ENCODE measurements at regions not wholly inside any gene's neighbourhood (a gene's known extent, or its start where the extent isn't known, plus 50 kb on each side); places are given as distances from the start of the nearest gene placed in this dataset.
A peak's percentile ranks its signal among the peaks of the same experiment; 100 is the strongest.

DNA sequence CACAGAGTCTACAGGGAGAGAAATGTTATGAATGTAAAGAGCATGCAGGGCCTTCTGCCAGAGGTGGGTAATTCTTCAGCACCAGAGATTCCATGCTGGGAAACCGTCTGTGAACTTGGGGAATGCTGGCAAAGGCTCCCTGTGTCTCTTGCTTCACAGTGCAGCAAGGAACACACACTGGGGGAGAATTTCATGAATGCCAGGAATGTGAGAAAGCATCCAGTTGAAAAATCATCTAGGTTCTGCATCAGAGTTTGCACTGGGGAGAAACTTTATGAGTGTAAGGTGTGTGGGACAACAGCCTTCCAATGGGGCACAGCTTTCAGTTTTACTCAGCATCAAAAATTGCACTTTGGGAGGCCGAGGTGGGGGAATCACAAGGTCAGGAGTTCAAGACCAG lies 224.3 kb upstream of the IGFBP3 start:
- POLR2A ChIA-PET (ENCODE audit: partially characterized antibody) = interaction anchor here (1.3 kb wide), 1 partner anchor 223 kb away, joined by 5 read pairs; no protein-coding TSS in a partner anchor
- H3K4me2 ChIP-seq (ENCODE audit: insufficient read depth in 1 of 2, low read depth in 2 of 2, low read length in 2 of 2) = peak overlapping the region; percentile 32 to 49
- TF ChIP-seq RFX5 (IDR thresholded peaks at IDR 0.05; ENCODE audit: borderline replicate concordance, low read depth, low read length) (no peak), CTBP2 (IDR thresholded peaks at IDR 0.05; ENCODE audit: borderline replicate concordance, insufficient read depth, insufficient read length, low read length) (no peak)

More for the DNA sequence above, 224.3 kb upstream of the IGFBP3 start:
- Histone ChIP-seq H3K23ac (ENCODE audit: insufficient read length) (no peak overlapping the region), H3K9ac (replicated peaks in 1 of 4; ENCODE audit: extremely low read depth in 1 of 4, low read depth in 3 of 4, low read length in 3 of 4) (no peak overlapping the region), H3K9me3 (ENCODE audit: insufficient read depth in 2 of 2, low read depth in 1 of 2, low read length in 1 of 2) (no peaks in the 10 kb centered on the region), H3K14ac (ENCODE audit: insufficient read length) (no peak overlapping the region), H2AK5ac (ENCODE audit: low read depth, low read length) (peak overlapping the region; percentile 95; the same call in 1 of the 2 replicates), H2BK15ac (ENCODE audit: low read length) (no peak overlapping the region), H3K36me3 (ENCODE audit: control insufficient read depth in 2 of 4, insufficient read depth in 4 of 4, low read length in 3 of 4) (no peaks in the 10 kb centered on the region; a peak in 1 of 8 replicates), H4K8ac (ENCODE audit: extremely low read depth, insufficient read depth, low read length) (no peak overlapping the region), H3K4me1 (replicated peaks in 1 of 4; ENCODE audit: control insufficient read depth in 3 of 4, insufficient read depth in 4 of 4, low read length in 3 of 4) (peaks cover 4 to 13% (median 5%) of the 10 kb centered on the region in 4 experiments; a peak in 5 of 7 replicates), H4K5ac (ENCODE audit: insufficient read length, low read depth, low read length) (no peak overlapping the region), H3K56ac (replicated peaks; ENCODE audit: insufficient read length, low read depth, low read length) (no peak overlapping the region), H2BK20ac (ENCODE audit: low read length) (0 out of 2 replicates have a peak overlapping the region, but pooled peaks have one; percentile 64), H3K27me3 (replicated peaks in 1 of 4; ENCODE audit: control insufficient read depth in 3 of 4, extremely low read depth in 1 of 4, insufficient read depth in 3 of 4, low read length in 3 of 4) (no peaks in the 10 kb centered on the region), H3K18ac (ENCODE audit: extremely low read depth, low read length) (no peak overlapping the region), H3K4ac (replicated peaks; ENCODE audit: insufficient read length, low read depth, low read length) (no peak overlapping the region), H4K20me1 (replicated peaks in 1 of 2; ENCODE audit: control insufficient read depth in 1 of 2, insufficient read depth in 2 of 2, low read length in 2 of 2) (no peaks in the 10 kb centered on the region), H3K79me2 (ENCODE audit: control insufficient read depth in 1 of 2, insufficient read depth in 2 of 2, low read length in 2 of 2) (no peaks in the 10 kb centered on the region), H3K27ac (ENCODE audit: low read depth, low read length) (no peak overlapping the region), H2BK120ac (replicated peaks; ENCODE audit: low read depth, low read length) (no peak overlapping the region), H4K91ac (replicated peaks; ENCODE audit: insufficient read length, low read length) (peak overlapping the region; percentile 27), H2AFZ (ENCODE audit: low read length) (no peak overlapping the region), H3K23me2 (ENCODE audit: low read depth, low read length) (no peaks in the 10 kb centered on the region), H2BK12ac (ENCODE audit: low read depth, low read length) (peak overlapping the region; percentile 32; the same call in 1 of the 2 replicates), H3K79me1 (ENCODE audit: low read depth, low read length) (no peaks in the 10 kb centered on the region), H2BK5ac (ENCODE audit: low read depth, low read length) (peak overlapping the region; percentile 69), H3K4me3 (ENCODE audit: extremely low read depth in 1 of 4, insufficient read depth in 2 of 4, low read depth in 3 of 4, low read length in 4 of 4) (peak overlapping the region in 1 of 4 experiments; percentile 2; a peak in 1 of 8 replicates)
- peak; percentile 83 for FAIRE-seq
- DNase-seq (ENCODE audit: low read depth in 1 of 2, low spot score in 2 of 2) = peak in 1 of 2 experiments; percentile 79
- 47% methylated on average over 2 of the region's 2 CpGs; no CpG with 5 or more reads in 1 of the 2 experiments for WGBS, 2 experiments (ENCODE audit: extremely low coverage in 1 of 2, insufficient coverage in 1 of 2, insufficient read length in 1 of 2, insufficient replicate concordance in 2 of 2, low coverage in 1 of 2, low lambda C conversion rate in 2 of 2, missing lambda C conversion rate in 1 of 2)
- CTCF ChIA-PET (ENCODE audit: partially characterized antibody) = interaction anchor here (0.7 kb wide), 1 partner anchor 13 kb away, joined by 3 read pairs; no protein-coding TSS in a partner anchor

All from H1 (cell line).